HL-60 (cell line): ENCODE measurements at regions not wholly inside any gene's neighbourhood (a gene's known extent, or its start where the extent isn't known, plus 50 kb on each side); places are given as distances from the start of the nearest gene placed in this dataset.

Experiments used
- DNase-seq, 2 experiments: peaks; one replicate each; pipeline ENCODE4 v3.0.0-alpha.2; 2010 to 2020; ENCODE audit warnings: low read depth in 1 of 2, low spot score in 1 of 2
- H3K27ac ChIP-seq: fragments of 250-450 bp; sonication (Bioruptor Pico); replicated peaks from 2 replicates; pipeline ENCODE4 v1.5.1; 2020; ENCODE audit warnings: mild to moderate bottlenecking, moderate library complexity
- H3K27me3 ChIP-seq: fragments of 250-450 bp; sonication (Bioruptor Pico); 2 replicates; pipeline ENCODE4 v1.5.1; 2021; ENCODE audit warnings: mild to moderate bottlenecking, moderate library complexity; ENCODE audit not compliant: insufficient read depth, poor library complexity, severe bottlenecking
- H3K4me3 ChIP-seq: replicated peaks from 2 replicates; pipeline ENCODE4 v1.5.1; 2011; ENCODE audit warnings: mild to moderate bottlenecking, control low read depth, low read length; ENCODE audit not compliant: insufficient read depth
- GABPA ChIP-seq: IDR thresholded peaks from 2 replicates; pipeline ENCODE4 v1.6.1; 2012; ENCODE audit warnings: low read depth
- POLR2AphosphoS5 ChIP-seq: IDR thresholded peaks from 2 replicates; pipeline ENCODE4 v1.6.1; 2012; ENCODE audit warnings: low read depth
- SPI1 ChIP-seq: IDR thresholded peaks from 2 replicates; pipeline ENCODE4 v1.6.1; 2012; ENCODE audit warnings: low read depth, mild to moderate bottlenecking, borderline replicate concordance
- TF ChIP-seq, protein P1 (sequence below): IDR thresholded peaks from 2 replicates; pipeline ENCODE4 v1.6.1; 2012; ENCODE audit warnings: low read depth; ENCODE audit not compliant: insufficient replicate concordance
- TF ChIP-seq, protein P2 (sequence below): IDR thresholded peaks from one replicate; pipeline ENCODE4 v1.5.1; 2011; ENCODE audit warnings: low read length, control low read depth, inconsistent platforms; ENCODE audit not compliant: insufficient read depth

DNA sequence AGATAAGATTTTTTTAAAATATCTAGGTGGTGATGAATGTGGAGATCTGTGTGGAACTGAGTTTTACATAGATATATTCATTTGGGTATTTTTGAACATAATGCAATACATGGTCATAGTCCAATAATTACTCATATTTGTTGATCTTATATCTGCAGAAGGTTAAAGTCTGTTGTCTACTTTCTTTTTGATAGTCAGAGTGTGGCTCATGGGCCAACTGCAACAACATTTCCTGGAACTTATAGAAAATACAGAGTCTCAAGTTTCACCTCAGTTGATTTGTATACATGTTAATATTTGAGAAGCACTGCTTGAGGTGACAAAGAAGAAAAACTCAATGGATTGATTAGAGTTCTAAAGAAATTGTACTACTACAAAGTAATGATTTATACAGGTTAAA, 408.4 kb downstream of the ARAP2 start:
- TF ChIP-seq, protein P1, sequence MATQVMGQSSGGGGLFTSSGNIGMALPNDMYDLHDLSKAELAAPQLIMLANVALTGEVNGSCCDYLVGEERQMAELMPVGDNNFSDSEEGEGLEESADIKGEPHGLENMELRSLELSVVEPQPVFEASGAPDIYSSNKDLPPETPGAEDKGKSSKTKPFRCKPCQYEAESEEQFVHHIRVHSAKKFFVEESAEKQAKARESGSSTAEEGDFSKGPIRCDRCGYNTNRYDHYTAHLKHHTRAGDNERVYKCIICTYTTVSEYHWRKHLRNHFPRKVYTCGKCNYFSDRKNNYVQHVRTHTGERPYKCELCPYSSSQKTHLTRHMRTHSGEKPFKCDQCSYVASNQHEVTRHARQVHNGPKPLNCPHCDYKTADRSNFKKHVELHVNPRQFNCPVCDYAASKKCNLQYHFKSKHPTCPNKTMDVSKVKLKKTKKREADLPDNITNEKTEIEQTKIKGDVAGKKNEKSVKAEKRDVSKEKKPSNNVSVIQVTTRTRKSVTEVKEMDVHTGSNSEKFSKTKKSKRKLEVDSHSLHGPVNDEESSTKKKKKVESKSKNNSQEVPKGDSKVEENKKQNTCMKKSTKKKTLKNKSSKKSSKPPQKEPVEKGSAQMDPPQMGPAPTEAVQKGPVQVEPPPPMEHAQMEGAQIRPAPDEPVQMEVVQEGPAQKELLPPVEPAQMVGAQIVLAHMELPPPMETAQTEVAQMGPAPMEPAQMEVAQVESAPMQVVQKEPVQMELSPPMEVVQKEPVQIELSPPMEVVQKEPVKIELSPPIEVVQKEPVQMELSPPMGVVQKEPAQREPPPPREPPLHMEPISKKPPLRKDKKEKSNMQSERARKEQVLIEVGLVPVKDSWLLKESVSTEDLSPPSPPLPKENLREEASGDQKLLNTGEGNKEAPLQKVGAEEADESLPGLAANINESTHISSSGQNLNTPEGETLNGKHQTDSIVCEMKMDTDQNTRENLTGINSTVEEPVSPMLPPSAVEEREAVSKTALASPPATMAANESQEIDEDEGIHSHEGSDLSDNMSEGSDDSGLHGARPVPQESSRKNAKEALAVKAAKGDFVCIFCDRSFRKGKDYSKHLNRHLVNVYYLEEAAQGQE, result no peak
- TF ChIP-seq GABPA (no peak), POLR2AphosphoS5 (no peak), SPI1 (no peak)
- TF ChIP-seq, protein P2, sequence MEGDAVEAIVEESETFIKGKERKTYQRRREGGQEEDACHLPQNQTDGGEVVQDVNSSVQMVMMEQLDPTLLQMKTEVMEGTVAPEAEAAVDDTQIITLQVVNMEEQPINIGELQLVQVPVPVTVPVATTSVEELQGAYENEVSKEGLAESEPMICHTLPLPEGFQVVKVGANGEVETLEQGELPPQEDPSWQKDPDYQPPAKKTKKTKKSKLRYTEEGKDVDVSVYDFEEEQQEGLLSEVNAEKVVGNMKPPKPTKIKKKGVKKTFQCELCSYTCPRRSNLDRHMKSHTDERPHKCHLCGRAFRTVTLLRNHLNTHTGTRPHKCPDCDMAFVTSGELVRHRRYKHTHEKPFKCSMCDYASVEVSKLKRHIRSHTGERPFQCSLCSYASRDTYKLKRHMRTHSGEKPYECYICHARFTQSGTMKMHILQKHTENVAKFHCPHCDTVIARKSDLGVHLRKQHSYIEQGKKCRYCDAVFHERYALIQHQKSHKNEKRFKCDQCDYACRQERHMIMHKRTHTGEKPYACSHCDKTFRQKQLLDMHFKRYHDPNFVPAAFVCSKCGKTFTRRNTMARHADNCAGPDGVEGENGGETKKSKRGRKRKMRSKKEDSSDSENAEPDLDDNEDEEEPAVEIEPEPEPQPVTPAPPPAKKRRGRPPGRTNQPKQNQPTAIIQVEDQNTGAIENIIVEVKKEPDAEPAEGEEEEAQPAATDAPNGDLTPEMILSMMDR, result no peak
- no peak for DNase-seq
- H3K27ac ChIP-seq, result no peak overlapping the region
- H3K4me3 ChIP-seq, result no peak overlapping the region
- no peaks in the 10 kb centered on the region for H3K27me3 ChIP-seq

DNA sequence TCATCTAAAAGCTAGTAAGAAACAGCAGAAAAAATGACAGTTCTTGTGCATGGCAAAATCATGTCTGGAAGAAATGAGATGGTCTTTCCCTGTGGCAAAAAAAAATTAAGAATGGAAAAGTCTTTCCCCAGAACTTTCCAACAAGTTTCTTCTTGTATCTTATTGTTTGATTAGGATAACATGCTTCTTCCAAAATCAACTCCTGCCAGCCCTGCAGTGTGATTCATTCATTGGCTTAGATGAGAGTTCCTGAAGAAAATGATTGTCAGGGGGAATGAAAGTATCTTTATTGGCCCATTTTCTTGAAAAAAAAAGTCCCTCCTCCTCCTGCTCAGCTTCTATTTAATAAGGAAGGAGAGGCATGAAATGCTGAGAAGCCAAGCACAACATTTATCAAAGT, 407.7 kb downstream of the ARAP2 start:
- Histone ChIP-seq H3K27me3 (no peaks in the 10 kb centered on the region), H3K4me3 (no peak overlapping the region), H3K27ac (no peak overlapping the region)
- no peak for TF ChIP-seq SPI1
- TF ChIP-seq, protein P1, result no peak
- TF ChIP-seq, protein P2, result no peak
- TF ChIP-seq POLR2AphosphoS5, result no peak
- no peak for TF ChIP-seq GABPA
- DNase-seq, result no peak

DNA sequence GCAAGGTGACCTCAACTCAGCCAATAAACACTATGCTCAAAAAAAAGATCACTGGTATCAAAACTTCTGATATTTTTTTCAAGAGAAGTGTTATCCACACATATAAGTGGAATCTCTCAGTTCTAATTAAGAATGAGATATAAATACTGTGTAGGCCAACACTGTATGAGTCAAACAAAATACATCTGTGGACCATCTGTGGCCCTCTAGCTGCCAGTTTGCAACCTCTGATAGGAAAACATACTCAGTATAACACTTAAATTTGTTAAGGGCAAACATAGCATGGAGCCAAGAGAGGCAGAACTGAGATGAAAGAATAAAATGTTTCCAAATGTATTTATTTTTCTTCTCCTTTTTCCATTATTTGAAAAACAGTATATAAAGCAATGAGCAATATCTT, 377.3 kb downstream of the ARAP2 start:
- Histone ChIP-seq H3K4me3 (no peak overlapping the region), H3K27me3 (no peaks in the 10 kb centered on the region), H3K27ac (no peak overlapping the region)
- no peak for DNase-seq
- TF ChIP-seq, protein P2, result no peak

DNA sequence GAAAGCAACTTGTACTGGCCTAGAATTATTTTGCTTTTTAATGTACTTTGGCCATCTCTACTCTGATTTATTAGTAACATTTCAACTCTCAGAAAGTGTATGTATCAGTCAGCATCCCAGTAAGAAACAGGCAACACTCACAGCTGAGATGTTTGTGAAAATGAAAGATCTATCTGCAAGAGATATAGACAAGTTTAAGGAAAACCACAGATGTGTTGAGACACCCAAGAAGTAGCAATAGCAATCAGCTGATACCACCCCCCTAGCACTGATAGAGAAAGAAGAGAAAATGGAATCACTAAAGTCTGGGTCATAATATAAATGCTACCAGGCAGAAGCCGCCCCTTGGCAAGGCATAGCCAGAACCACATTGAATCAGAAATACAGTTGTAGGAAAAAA, 372.0 kb downstream of the ARAP2 start:
- Histone ChIP-seq H3K4me3 (no peak overlapping the region), H3K27ac (no peak overlapping the region), H3K27me3 (no peaks in the 10 kb centered on the region)
- no peak for DNase-seq
- TF ChIP-seq, protein P2, result no peak
- TF ChIP-seq SPI1, result no peak
- TF ChIP-seq POLR2AphosphoS5, result no peak
- no peak for TF ChIP-seq GABPA
- TF ChIP-seq, protein P1, result no peak
